ENCODE measurements at regions not wholly inside any gene's neighbourhood (a gene's known extent, or its start where the extent isn't known, plus 50 kb on each side); places are given as distances from the start of the nearest gene placed in this dataset.
"Not testable (repeated sequence)": the region's sequence is repeated elsewhere in the genome, so short reads cannot be mapped to it uniquely, and the experiment has no call there.

DNA sequence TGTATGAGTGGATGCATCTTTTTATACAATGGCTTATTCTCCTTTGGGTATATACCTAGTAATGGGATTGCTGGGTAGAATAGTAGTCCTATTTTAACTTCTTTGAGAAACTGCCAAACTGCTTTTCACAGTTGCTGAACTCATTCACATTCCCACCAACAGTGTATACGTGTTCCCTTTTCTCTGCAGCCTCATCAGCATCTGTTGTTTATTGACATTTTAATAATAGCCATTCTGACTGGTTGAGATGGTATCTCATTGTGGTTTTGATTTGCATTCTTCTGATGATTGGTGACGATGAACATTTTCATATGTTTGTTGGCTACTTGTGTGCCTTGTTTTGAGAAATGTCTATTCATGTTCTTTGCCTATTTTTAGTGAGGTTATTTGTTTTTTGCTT lies 687.0 kb upstream of the EPHA5 start:
- no peak for DNase-seq

DNA sequence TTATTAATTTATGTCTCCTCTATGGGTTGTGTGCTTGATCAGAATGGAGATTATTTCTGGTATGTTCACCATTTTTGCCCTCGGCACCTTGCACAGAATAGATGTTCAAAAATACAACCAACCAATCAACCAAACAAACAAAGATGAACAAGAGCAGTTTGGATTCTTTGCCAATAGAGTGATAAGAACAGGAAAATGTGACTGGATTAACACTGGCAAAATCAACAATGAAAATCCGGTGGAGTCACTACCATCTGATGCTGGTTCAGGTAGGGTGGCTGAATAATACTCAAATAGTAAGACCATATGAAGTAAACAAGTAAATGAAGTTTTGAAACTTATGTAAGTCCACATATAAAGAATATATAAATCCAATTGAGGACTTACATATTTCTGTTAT lies 685.0 kb upstream of the EPHA5 start:
- no peak for DNase-seq

DNA sequence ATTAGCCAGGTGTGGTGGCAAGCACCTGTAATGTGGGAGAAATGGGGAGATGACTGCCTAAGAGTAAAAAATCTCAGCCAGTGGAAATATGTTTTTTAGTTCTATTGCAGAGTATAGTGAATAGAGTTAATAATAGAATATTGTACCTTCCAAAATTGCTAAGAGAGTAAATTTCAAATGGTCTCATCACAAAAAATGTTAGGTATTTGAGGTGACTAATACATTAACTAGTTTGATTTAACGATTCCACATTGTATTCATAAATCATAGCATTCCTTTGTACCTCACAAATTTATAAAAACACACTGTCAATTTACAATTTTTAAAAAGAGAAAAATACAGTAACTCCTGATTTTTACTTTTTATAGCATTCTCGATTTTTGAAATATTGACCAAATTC lies 681.5 kb upstream of the EPHA5 start:
- DNase-seq = no peak

DNA sequence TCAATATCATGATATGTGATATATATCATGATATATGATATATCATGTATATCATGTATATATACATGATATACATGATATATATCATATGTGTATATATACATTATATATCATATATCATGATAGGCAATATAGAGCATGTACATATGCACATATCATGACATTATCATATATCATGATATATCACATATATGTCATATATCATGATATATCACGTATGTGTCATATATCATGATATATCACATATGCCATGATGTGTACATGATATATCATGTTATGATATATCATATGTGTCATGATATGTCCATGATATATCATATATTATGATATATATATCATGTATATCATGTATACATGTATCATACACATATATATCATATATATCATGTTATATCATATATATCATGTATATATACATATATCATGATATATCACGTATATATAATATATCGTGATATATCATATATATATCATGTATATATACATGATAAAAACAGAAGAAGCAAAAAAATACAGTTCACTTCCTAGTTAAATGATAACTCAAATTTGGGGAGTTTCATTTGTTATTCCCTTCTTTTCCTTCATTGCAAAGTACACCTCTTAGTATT lies 670.1 kb upstream of the EPHA5 start:
- no peak for DNase-seq

DNA sequence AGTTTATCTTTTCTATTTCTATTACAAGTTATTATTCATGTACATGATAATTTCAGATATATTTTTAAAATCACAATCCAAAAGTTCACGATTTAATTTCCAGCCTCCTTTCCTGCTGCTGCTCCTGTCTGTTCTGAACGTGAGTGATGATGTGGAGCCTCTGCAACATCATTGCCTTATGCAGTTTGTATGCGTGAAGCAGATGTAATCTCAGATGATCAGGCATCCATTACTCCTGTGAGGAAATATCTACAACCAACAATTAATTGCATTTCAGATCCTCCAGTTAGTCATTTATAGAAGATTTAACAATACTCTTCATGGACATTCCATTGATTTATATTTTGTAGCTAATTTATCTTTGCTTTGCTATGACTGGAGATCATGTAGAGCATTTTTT lies 668.7 kb upstream of the EPHA5 start:
- no peak for DNase-seq

DNA sequence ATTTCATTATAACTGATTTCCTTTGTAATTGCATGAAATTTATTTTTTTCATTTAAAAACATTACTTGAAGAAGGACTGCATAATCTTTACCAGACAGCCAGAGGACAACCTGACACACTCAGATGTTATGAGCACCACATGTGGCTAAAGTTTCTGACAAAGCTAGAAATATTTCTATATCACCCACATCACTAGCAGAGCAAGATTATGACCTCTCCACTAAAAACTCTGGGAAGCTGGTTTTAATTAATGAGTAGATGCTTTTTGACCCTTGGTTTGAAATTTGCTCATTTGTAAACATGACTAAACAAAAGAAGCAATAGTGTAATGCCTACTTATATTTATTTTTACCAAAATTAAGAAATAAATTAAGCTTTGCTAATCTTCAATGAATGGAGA lies 661.5 kb upstream of the EPHA5 start:
- no peak for DNase-seq

DNA sequence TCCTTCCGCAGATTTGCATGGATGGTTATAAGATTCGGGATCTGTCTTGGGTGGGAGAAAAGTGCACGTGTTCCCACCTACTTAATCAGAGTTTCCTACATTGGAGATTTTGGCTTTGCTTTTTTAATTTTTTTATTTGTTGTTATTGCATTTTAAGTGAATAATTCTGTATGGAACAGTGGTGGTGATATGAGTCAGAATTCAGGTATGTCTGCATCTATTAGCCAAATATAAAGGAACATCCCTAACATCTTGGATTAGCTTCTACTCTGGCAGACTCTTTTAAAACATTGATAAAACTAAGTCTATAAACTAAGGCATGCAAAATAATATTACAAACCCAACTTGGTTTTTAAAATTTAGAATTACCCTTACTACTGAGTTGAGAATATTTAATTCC lies 659.8 kb upstream of the EPHA5 start:
- DNase-seq = no peak

DNA sequence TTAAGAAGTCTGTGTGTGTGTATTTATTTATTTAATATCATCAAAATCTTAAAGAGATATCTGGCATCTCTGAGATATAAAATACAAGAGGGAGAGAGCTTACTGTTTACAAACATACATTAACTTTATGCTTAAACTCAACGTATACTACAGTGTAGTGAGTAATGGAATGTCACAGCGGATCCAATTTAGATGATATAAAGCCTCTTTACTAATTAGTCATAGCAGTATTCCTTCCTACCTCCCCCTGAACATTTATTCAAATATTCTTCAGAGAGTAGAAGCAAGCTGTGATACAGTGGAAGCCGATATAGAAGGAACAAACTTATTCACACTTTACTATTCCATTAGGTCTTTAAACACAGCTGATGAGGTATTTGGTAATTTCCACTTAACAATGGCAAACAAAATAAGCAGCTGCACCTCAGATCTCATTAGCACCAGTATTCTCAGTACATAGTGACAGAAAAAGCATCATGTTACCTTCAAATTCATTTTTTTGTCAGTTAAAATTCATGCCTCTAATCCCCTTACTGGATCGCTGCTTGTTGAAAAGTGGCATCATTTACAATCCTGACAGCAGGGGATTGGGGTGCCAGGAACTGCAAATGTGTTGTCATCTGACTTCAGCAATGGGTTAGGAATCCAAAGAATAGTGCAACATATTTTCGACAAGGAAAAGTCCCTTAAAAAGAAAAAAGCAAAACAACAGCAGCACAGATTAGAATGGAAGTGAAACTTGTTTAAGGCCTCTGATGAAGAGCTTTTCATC lies 658.7 kb upstream of the EPHA5 start:
- DNase-seq = no peak

DNA sequence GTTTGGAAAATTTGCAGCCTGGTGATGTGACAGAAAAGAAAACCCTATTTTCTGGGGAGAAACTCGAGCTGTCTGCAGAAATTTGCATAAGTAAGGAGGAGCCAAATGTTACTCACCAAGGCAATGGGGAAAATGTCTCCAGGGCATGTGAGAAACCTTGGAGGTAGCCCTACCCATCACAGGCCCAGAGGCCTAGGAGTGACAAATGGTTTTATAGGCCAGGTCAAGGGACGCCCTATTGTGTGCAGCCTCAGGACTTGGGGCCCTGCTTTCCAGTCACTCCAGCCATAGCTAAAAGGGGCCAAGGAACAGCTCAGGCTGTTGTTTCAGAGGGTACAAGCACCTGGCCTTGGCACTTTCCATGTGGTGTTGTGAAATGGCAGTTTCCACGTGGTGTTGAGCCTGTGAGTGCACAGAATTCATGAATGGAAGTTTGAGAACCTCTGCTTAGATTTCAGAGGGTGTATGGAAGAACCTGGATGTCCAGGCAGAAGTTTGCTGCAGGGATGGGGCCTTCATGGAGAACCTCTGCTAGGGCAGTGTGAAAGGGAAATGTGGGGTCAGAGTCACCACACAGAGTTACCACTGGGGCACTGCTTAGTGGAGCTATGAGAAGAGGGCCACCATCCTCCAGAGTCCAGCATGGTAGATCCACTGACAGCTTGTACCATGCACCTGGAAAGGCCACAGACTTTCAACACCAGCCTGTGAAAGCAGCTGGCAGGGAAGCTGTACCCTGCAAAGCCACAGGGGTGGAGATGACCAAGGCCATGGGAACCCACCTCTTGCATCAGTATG lies 637.6 kb upstream of the EPHA5 start:
- DNase-seq = no peak

DNA sequence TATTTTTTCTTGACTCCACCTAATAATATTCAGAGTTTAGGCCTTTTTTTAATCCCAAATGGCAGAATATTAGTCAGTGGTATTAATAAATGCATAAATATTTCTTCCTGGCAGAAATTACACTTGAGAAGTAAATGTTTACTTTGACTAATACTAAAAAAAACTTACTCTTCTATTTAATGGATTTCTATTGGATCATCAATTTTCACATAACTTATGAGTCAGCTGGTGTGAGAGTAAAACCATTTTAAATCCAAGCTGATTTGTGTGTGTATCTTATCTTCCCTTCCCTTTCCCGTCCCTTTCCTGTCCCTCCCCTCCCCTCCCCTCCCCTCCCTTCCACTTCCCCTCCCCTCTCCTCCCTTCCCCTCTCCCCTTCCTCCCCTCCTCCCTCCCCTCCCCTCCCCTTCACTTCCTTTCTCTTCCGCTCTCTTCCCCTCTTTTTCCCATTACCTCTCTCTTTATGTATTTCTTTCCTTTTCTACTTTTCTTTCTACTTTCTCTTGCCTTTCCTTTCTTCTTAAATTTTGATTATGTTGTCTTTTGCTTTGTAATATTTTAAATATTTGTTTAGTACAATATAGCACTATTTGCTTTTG lies 630.1 kb upstream of the EPHA5 start:
- DNase-seq = no peak

DNA sequence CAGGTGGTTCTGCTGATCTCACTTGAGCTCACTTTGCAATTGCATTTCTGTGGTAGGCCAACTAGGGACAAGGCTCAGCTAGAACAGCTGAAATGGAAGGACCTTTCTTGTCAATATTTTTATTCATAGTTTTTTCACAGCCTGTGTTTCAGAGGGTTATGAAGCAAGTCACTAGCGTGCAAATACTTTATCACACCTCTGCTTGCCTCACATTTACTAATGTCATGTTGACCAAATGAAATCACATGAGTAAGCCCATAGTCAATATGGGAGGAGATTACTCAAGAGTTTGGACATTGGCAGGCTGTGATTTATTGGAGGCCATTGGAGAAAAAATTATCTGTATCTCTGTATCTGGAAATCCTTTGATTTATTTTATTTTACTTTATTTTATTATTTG lies 628.3 kb upstream of the EPHA5 start:
- DNase-seq = no peak

DNA sequence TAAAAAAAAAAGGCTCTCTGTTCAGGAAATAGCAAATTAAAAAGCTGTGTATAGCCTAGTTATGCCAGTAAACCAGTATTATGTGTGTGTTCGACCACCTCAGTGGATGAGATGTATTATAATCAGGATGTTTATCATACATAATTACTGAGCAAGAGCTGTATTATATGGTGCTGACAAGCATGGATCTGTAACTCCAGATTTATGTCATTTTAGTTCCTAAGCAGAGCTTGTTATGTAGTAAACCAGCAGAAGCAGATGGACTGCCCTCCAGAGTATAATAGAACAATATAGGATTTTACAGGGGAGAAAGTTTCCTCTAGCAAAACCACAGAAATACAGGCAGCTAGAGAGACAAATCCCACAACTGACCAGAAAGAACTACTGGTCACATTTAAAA lies 627.4 kb upstream of the EPHA5 start:
- DNase-seq = no peak

DNA sequence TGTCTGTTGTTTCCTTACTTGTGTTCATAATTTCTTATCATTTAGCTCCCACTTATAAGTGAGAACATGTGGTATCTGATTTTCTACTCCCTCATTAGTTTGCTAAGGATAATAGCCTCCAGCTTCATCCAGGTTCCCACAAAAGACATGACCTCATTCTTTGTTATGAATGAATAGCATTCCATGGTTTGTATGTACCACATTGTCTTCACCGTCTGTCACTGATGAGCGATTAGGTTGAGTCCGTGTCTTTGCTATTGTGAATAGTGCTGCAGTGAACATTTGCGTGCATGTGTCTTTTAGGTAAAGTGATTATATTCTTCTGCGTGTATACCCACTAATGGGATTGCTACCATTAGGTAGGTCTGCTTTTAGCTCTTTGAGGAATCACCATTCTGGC lies 624.3 kb upstream of the EPHA5 start:
- DNase-seq = no peak

DNA sequence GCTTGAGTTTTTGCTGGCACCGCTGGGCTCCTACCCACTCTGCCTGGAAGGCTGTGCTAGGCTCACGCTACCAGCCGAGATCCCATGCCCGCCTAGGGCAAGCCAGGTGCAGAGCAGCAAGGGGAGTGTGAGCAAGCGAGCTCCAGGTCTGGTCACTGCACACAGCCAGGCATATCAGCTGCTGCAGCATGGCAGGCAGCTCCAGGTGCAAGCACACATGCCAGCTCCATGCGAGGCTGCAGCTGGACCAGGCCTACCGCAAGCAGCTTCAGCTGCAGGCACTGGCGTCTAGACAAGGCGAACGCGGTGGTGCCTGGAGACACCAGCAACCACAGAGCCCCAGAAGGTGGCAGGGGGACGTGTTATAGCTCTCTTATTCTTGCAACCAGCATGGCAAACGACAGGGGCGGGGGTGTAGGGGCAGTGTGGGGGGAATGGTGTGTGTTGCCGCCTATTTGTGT lies 614.7 kb upstream of the EPHA5 start:
- no peak for DNase-seq

DNA sequence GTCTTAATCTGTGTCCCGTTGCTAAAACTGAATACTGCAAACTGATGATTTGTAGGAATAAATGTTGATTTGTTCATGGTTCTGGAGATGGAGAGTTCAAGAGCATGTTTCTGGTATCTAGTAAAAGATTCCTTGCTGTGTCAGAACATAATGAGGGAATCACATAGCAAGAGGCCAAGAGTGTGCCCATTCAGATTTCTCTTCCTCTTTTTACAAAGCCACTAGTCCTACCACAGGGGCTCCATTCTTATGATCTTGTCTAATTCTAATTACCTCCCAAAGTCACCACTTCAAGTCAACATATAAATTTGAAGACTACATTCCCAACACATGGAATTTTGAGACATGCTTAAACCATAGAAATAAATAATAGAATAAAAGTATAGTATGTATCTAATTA lies 608.8 kb upstream of the EPHA5 start:
- DNase-seq = peak; percentile 41

DNA sequence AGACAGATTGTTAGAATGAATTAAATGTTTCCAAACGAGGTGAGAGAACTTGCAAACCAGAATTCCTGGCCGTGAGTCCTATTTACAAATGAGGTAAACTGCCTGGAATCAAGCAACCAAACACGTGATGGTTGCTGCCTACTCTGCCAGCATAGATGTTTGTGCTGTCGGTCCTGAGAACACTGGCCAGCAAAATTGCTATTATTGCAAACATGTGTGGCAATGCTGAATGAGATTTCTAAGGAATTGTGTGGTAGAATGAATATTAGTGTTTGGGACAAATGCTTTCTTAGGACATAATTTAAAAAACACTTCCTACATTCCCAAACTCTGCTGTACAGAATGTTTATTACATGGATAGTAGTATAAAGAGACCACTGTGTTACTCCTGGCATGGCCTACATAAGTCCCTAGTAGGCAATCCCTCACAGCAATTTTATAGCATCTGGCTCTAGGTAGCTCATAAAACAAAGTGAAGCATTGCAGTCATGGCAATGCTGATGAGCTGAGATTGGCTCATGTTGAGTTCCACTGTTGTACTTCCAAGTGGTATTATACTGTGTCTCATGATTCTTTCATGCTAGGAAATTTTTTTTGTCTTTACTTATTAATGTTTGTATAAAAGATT lies 605.2 kb upstream of the EPHA5 start:
- DNase-seq = no peak

DNA sequence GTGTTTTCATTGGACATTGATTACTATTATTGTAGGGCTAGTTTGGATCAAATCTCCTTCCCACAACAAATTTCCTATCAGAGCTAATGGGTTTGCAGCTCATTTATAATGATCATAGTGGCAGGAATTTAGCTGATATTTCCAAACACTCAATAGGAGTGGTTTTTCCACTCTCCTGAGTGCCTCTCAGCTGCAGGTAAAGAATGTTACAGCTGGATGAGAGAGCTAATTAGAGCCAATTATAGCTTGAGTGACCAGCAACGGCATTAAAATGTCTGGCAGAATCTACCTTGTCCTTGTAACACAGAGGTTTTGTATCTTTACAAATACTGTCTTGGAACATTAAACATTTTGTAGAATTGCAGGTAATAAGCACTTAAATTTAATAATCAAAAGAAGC lies 602.8 kb upstream of the EPHA5 start:
- DNase-seq = no peak

DNA sequence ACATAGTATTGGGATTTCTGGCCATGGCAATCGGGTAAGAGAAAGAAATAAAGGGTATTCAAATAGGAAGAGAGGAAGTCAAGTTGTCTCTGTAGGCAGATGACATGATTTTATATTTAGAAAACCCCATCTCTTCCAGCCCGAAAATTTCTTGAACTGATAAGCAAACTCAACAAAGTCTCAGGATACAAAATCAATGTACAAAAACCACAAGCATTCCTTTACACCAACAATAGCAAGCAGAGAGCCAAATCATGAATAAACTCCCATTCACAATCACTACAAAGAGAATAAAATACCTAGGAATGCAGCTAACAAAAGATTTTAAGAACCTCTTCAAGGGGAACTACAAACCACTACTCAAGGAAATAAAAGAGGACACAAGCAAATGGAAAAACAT lies 600.1 kb upstream of the EPHA5 start:
- DNase-seq = not testable (repeated sequence)

DNA sequence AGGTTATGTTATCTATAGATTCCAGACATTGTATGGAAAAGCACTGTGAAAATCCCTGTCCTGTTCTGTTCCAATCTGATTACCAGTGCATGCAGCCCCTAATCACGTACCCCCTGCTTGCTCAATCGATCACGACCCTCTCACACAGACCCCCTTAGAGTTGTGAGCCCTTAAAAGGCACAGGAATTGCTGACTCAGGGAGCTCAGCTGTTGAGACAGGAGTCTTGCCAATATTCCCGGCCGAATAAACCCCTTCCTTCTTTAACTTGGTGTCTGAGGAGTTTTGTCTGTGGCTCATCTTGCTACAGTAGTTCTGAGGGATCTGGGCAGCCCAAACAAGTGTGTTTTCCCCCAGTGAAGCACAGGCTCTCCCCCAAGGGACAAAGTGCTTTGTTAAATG lies 596.3 kb upstream of the EPHA5 start:
- DNase-seq = not testable (repeated sequence)

DNA sequence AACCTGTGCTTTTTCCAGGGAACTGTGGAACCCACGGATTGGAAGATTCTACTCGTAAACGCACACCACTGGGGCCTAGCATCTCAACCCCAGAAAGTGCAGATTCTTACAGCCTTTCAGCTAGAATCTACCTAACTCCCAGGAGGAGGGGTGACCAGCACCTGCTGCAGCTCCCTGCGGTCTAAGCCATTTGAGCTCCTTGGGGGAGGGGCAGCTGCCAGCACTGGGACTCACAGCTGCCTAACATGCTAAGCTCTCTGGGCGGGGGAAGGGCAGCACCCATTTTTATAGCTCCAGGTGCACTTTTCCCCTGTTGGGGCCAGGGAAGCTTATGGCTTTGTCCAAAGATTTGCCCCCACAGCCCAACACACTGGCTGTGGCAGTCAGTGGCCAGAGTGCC lies 595.7 kb upstream of the EPHA5 start:
- DNase-seq = no peak

DNA sequence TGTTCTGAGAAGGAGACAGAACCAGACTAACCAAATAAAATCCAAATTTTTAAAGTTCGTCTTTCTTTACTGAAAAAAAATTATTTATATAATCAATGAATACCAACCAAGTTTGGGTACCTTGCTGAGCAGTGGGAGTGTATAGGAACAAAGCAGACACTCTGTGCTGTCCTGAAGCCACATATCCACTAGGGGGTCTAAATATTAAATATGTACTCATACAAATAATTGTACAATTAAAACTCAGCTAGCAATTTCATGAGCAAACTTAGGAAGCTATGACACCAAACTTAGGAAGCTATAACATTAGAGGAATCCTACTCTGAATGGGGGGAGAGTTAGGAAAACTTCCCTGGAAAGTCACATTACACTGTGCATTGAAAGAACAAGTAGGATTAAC lies 582.0 kb upstream of the EPHA5 start:
- DNase-seq = no peak

DNA sequence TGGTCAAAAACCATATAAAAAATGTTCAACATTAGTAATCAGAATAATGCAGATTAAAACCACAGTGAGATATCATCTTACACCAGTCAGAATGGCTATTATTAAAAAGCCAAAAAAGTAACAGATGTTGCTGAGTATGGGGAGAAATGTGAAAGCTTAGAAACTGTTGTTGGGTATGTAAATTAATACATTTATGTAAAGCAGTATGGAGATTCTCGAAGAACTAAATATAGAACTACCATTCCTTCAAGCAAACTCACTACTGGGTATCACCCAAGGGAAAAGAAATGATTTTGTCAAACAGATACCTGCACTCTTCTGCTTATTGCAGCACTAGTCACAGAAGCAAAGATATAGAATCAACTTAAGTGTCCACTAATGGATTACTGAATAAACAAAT lies 576.4 kb upstream of the EPHA5 start:
- no peak for DNase-seq

DNA sequence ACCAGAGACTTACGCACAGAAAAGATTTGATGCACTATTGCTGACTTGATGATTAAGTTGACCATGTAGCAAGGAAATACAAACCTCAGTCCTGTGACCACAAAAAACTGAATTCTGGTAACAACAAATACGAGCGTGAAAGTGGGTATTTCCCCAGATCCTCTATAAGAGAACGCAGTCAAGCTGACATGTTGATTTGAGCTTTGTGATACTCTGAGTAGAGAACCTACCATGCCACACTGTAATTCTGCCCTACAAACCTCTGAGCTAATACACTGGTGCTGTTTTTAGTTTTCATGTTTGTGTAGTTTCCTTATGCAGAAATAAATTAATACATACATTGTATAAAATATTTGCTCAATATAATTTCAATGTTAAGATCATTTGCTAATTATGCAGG lies 565.6 kb upstream of the EPHA5 start:
- no peak for DNase-seq
